ENCODE measurements at regions not wholly inside any gene's neighbourhood (a gene's known extent, or its start where the extent isn't known, plus 50 kb on each side); places are given as distances from the start of the nearest gene placed in this dataset.

DNA sequence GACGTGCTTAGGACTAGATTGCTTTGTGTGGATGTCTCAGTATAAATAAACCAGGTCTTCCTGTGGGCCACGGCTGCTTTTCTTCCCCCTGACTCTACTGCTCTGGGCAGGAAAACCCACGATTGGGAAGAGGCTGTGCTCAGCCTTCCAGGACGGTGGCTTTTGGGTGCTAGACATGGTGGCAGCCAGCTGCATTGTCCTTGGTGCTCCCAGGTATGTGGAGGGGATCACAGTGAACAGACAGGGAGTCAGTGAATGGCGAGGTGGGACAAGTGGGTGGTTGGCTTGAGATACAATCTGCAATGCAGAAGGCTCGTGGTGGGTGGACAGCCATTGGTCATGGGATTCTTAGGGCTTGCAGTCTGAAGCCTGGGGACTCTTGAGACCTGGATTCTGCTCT lies 366.3 kb downstream of the AACS start:
- Histone ChIP-seq H2BK20ac (ENCODE audit: low read depth, low read length, poor library complexity, severe bottlenecking) (no peak overlapping the region), H2BK5ac (ENCODE audit: insufficient read length, low read length) (no peak overlapping the region), H3K79me1 (ENCODE audit: insufficient read depth, low read depth, low read length, poor library complexity, severe bottlenecking) (no peaks in the 10 kb centered on the region), H2BK15ac (ENCODE audit: low read depth, low read length) (no peak overlapping the region), H2AK5ac (ENCODE audit: insufficient read length, low read length) (no peak overlapping the region), H2BK12ac (ENCODE audit: insufficient read length, low read depth, low read length) (no peak overlapping the region), H3K56ac (ENCODE audit: insufficient read length, low read depth, low read length) (no peak overlapping the region), H2BK120ac (ENCODE audit: low read depth, low read length, poor library complexity, severe bottlenecking) (no peak overlapping the region), H3K4me2 (ENCODE audit: insufficient read depth, insufficient read length, low read length) (no peak overlapping the region), H3K18ac (ENCODE audit: insufficient read length, low read depth, low read length) (no peak overlapping the region), H3K14ac (ENCODE audit: insufficient read depth, low read length) (no peak overlapping the region; the same call in 1 of the 2 replicates), H4K91ac (ENCODE audit: insufficient read length, low read depth, low read length) (no peak overlapping the region), H2AFZ (ENCODE audit: low read length) (no peak overlapping the region), H3K4me1 (ENCODE audit: insufficient read depth, low read length) (peaks cover 2% of the 10 kb centered on the region; the same call in 1 of the 2 replicates), H3T11ph (ENCODE audit: low read length) (no peak overlapping the region), H3K79me2 (ENCODE audit: insufficient read depth, low read length) (peaks cover 2% of the 10 kb centered on the region; the same call in 1 of the 2 replicates), H3K4ac (ENCODE audit: low read depth, low read length) (no peak overlapping the region), H4K8ac (replicated peaks; ENCODE audit: insufficient read length, low read depth, low read length) (no peak overlapping the region), H3K9me3 (ENCODE audit: control insufficient read depth, low read depth, low read length) (no peaks in the 10 kb centered on the region), H3K23me2 (ENCODE audit: insufficient read length, low read depth, low read length, poor library complexity, severe bottlenecking) (no peaks in the 10 kb centered on the region), H3K27ac (ENCODE audit: insufficient read length, low read depth, low read length) (no peak overlapping the region), H3K23ac (ENCODE audit: insufficient read length, low read depth, low read length) (no peak overlapping the region), H4K5ac (ENCODE audit: insufficient read length, low read depth, low read length) (no peak overlapping the region), H3K27me3 (ENCODE audit: insufficient read depth, low read length) (no peaks in the 10 kb centered on the region), H3K9ac (ENCODE audit: extremely low read depth, insufficient read length, low read length) (no peak overlapping the region), H4K20me1 (ENCODE audit: control insufficient read depth, insufficient read depth, insufficient read length) (peaks cover 3% of the 10 kb centered on the region)
- no CpG with 5 or more reads among the region's 6 CpGs for WGBS (ENCODE audit: extremely low coverage, insufficient read length, low lambda C conversion rate)
- Mint-ChIP-seq H3K27ac (peak overlapping the region in 2 of 3 experiments; percentile 59 to 66; a peak in 2 of 7 replicates), H3K4me1 (peaks cover 4 to 12% of the 10 kb centered on the region in 2 experiments), H3K36me3 (ENCODE audit: insufficient read depth in 1 of 3, low read depth in 3 of 3) (peaks cover 0 to 6% (median 0%) of the 10 kb centered on the region in 3 experiments; a peak in 3 of 7 replicates), H3K9me3 (no peaks in the 10 kb centered on the region; a peak in 1 of 5 replicates), H3K27me3 (ENCODE audit: low read depth) (peaks cover 5% of the 10 kb centered on the region), H3K4me3 (no peak overlapping the region)
- TF ChIP-seq, protein P1, sequence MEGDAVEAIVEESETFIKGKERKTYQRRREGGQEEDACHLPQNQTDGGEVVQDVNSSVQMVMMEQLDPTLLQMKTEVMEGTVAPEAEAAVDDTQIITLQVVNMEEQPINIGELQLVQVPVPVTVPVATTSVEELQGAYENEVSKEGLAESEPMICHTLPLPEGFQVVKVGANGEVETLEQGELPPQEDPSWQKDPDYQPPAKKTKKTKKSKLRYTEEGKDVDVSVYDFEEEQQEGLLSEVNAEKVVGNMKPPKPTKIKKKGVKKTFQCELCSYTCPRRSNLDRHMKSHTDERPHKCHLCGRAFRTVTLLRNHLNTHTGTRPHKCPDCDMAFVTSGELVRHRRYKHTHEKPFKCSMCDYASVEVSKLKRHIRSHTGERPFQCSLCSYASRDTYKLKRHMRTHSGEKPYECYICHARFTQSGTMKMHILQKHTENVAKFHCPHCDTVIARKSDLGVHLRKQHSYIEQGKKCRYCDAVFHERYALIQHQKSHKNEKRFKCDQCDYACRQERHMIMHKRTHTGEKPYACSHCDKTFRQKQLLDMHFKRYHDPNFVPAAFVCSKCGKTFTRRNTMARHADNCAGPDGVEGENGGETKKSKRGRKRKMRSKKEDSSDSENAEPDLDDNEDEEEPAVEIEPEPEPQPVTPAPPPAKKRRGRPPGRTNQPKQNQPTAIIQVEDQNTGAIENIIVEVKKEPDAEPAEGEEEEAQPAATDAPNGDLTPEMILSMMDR (conservative IDR thresholded peaks at IDR 0.05): no peak
- peak; percentile 23 for DNase-seq

Measured in H9 (cell line).